GM18502 (cell line): ENCODE measurements at regions not wholly inside any gene's neighbourhood (a gene's known extent, or its start where the extent isn't known, plus 50 kb on each side); places are given as distances from the start of the nearest gene placed in this dataset.
A peak's percentile ranks its signal among the peaks of the same experiment; 100 is the strongest.

Experiments used
- ATAC-seq: cut with Tn5 transposase; IDR thresholded peaks from one replicate; pipeline ENCODE4 v1.9.1; 2021; ENCODE audit warnings: mild to moderate bottlenecking; ENCODE audit not compliant: unreplicated experiment, poor library complexity

DNA sequence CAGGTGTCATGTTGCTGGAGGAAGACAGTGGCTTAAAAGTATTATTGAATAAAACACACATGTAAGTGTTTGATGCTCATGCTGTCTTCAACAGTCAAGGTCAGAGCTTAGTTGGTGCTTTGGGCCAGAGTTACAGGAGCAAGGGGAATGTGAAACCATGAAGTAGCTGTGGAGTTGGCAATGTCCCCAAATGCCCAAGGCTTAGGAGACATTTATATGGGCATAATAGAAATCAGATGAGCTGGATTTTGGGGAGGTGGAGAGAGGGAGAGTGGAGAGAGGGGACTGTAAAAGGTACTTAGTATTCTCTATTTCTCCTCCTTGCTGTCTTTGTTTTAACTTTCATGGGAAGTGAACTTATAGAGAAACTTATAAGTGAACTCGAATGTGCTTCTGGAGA, 407.8 kb downstream of the ETS1 start:
- no peak for ATAC-seq

DNA sequence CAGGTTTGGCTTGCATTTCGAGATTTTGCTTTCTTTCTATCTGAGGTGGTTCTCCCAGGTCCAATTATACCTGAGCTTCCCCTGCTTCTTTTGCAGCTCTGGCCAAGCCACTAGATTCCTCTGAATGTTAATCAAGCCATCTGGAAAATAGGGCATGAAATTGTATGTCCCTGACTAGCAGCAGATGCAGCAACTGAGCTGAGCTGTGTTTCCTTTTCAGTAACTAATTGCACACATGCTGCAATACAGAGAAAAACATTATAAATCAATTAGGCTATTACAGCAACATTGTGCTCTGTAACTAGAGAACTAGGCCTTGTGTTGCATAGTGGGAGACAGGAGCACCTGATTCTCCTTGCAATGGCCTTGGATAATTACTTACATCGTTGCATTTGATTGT, 408.3 kb downstream of the ETS1 start:
- no peak for ATAC-seq

DNA sequence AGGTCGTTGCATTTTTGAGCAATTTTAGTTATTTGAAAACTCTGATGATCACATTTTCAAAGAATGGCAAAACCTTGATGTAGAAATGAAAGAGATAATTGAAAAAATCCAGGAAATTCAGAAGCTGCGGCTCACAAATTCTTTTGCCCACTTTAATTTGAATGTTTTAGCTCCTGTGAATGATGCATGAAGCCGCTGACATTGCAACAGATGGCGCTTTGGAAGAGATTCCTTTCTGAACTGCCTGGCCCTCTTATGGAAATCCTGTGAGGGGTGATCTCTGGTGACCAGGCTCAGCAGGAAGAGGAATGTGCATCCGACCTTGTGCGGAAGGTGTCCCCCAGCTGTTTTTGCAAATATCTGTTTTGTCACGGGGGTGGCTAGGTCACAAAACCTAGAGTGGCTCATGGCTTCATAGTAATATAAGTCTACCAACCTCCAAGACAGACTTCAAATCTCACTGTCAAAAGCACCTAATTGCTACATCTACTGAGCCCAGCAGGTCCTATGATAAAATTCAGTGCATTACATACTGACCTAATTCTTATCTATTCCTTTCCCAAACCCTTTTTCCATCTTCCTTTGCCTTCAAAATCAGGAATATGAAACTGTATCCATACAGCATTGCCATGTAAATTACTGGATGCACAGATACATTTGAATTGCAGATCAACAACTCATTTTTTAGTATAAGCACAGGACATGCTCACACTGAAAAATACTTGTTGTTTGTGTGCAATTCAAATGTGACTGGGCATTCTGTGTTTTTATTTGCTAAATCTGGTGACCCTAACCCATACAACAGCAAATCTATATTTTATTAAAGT, 412.7 kb downstream of the ETS1 start:
- ATAC-seq: no peak

DNA sequence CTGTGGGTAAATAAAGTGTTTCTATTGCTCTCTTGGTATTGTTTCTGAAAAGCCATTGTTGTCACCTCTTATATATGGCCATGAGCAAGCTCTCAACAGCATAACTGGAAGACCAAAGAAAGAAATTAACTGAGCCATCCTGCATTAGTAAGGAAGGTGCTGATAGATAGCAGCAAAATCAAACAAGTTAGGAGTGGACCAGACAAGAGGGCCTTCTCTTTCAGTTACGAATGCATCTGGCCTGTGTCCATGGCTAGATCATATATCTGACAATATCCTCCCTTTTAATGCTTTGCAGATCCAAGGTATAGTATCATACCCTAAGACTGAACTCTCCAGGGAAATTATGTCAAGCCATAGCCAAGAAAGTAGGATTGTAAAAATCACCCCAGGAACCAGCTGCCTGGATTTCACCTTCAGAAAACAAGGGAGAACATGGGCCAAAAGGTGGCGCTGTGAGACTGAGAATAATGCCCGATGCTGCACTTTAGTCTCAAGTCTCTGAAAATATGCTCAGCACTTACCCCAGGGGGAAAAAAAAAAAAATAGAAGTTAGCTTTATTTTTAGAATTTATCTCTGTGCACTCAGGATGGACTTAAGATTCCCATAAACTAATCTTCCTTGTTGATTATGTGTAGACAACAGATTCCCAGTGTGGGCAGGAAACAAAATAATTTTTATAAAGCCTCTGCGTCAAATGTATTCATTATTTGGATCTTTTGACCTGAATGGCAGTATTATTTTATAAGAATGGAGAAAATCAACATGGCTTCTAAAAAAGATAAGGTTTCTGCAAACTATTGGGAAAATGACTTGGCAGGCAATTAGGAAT, 415.1 kb downstream of the ETS1 start:
- peak; percentile 65 for ATAC-seq

DNA sequence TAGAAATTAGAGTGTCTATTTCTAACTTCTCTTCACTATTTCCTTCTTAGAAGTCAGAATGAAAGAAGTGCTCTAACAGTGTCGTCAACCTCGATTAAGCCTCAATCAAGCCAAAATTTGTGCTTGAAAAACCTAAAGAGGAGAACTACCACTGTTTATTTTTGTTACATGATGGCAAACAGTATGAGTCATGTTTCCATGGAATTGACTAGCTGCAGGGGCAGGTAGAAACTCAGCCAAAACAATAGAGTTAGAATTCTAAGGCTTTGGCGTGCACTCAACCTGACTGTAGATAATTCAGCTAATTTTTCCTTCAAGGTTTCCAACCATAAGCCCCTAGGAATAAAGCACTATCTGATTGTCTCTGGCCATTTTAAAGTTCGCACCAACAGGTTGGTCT, 415.9 kb downstream of the ETS1 start:
- no peak for ATAC-seq

DNA sequence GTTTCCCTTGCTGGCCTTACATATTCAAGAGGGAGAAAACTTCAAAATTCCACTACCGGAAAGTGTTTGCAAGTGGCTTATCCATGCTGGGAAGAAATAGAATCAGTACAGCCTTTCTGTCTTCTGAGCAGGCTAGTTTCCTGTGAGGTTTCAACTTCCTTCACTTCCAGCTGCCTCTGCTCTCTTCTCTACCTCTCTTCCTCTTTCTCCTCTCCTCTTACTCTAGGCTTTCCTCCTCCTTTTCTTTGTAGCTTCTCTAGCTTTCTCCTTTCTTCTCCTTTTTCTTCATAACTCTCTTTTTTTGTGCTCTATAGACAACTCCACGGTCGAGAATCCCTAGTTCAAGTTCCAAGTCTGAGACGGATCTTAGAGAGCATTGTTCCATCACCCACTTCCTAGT, 421.8 kb downstream of the ETS1 start:
- ATAC-seq: no peak

DNA sequence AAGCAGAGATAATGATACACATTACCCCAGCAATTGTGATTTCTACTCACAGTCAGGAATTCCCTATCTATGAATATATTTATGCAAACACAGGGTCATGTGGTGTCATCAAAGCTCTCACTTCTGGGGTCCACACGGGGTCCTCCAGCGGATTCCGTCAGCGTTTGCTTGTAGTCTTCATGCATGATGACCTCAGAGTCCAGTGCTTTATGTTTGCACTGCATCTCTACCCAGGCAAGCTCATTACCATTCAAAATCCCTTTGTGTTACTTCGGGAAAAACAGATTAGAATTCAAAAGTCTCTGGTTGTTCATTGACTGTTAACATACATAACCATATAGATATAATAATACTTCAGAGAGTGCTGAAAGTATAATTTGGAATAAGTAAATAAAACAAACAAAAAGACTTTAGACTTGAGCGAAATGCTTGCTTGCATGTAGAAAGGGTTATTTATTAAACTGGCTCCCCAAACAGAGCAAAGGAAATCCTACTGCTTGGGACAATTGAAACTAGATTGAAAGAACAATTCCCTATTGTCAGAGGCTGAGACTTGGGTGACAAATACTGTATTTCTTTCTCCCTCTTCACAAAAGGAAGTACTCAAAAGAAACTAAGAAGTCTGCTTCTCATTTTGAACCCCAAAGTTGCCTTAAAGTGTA, 423.1 kb downstream of the ETS1 start:
- no peak for ATAC-seq

DNA sequence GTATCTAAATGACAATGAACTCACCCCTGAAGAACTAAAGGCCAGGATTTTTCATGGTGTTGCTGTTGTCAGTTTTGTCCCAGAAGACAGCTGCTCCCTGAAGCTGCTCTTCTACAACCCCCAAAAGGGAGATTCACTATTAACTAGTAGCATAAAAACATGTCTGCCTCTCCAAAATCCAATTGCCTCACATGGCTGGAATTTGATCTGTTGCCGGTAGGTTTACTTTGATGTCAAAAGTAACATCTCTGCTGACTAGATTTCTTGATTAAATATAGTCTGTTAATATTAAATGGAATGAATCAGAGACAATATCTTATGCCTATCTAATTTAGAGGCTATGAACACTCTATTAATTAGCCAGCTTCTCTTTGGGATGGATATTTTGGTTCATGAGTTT, 425.4 kb downstream of the ETS1 start:
- no peak for ATAC-seq

DNA sequence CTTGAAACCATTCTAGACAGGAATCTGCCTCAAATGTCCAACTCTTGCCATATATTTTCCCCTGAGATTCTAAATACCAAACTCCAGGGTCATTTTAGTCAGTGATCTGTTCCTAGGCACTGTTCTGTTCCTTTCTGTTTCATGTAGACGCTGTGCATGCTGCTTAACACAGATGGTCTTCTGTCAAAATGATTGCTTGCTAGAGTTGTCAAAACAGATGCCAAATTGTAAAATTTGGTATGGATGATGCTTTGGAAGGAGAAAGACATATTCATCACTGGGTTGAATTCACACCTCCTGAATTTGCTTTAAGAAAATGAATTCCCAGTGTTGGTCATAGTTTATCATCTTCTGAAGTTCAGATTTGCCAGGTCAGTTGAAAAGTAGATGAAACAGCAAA, 425.9 kb downstream of the ETS1 start:
- ATAC-seq: no peak

DNA sequence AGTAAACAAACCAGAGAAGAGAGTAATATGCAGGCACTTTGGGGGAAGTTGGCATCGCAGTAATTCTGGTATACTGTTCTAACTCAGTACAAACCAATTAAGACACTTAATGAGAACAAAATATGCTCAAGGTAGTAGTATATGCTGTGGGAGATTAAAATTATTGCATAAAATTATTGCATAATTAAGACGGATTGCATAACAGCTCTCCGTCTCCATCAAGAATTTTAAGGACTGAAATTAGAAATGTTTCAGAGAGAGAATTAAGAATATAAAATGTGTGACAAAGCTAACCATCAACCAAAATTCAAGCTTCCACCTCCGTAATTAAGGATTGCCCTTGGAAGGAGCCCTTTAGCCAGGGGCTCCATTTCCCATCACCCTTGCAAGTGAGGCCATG, 428.5 kb downstream of the ETS1 start:
- no peak for ATAC-seq

DNA sequence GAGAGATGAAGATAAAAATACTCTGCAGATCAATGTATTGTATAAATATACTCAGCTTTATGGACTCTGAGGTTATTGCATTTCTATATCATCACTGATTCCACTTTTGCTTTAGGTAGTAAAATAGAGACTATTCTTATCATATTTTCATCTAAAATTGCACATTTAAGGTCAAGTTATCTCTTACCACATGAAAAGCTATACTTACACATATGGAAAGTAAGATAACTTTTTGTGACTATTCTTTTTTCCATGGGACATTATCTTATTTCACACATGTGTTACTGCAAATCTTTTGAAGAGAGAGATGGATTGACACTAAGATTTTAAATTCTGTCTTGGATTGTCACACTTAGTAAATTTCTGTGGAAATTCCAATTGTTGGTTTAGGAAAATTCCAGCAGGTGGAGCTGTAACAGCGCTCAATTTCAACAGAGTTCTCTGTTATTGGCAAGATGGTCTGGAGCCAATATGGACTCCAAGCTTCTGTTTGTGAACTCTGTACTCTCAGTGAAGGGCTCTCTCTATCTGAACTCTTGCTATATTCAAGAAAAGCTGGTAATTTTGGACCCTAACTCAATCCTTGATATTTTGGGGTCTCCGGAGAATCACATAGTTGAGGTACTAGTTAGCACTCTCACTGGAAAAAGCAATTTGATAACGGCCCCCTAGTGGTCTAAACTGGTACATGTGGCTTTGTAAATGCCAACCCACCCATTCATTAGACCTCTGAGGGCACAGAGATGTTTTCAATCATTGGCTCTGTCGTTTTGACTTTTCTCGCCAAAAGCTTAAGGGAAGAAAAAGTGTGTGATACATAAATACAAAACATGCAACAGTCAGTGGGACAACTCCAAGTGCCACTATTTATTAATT, 429.7 kb downstream of the ETS1 start:
- peak; percentile 92 for ATAC-seq

DNA sequence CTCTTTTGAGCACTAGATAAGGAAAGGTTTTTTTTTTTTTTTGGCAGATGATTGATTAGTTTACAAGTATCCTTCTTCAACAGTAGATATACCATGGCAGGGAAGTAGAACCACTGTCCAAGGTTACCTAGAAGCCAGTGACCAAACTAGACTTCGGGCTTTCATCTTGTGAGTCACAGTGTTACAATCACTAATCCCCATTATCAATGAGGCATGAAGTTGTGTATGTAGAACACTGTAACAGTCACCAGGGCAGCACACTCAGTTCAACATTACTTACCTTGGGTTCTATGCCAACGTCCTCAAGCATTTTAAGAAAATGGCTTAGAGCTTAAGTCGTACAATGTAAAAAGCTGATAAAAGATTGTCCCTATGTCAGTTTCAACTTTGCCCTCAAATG, 430.9 kb downstream of the ETS1 start:
- no peak for ATAC-seq

DNA sequence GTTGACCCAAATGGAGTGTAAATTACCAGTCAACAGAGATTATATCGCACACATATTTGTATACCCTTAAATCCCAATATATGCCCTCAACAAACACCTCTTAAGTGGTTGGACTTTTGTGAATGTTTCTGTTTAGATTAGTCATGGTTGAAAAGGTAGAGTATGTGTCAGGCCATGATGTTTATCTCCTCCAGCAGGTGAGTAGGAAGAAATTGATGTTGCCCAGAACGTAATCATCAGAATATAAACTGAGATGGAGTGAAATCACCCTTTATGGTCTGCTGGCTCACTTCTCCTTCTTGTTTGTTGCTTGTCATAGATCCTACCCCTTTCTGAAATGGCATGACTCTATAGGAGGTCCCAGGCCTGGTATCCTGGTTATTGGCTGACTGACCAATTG, 431.8 kb downstream of the ETS1 start:
- ATAC-seq: no peak

DNA sequence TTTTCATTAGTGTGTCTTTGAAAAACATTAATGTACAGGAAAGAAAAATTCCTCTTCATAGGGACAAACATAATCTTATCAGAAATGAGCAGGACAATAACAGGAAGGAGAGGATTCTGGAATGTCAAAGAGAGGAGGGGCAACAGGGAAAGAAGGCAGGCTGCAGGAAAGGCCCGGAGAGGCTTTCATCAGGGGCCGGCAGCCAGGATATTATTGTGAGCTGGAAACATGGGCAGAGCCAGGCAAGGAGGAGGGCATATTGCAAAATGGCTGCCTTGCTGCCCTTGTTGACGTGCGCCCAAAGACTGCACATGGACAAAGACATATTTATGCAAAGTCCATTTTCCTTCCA, 433.7 kb downstream of the ETS1 start:
- ATAC-seq: no peak

DNA sequence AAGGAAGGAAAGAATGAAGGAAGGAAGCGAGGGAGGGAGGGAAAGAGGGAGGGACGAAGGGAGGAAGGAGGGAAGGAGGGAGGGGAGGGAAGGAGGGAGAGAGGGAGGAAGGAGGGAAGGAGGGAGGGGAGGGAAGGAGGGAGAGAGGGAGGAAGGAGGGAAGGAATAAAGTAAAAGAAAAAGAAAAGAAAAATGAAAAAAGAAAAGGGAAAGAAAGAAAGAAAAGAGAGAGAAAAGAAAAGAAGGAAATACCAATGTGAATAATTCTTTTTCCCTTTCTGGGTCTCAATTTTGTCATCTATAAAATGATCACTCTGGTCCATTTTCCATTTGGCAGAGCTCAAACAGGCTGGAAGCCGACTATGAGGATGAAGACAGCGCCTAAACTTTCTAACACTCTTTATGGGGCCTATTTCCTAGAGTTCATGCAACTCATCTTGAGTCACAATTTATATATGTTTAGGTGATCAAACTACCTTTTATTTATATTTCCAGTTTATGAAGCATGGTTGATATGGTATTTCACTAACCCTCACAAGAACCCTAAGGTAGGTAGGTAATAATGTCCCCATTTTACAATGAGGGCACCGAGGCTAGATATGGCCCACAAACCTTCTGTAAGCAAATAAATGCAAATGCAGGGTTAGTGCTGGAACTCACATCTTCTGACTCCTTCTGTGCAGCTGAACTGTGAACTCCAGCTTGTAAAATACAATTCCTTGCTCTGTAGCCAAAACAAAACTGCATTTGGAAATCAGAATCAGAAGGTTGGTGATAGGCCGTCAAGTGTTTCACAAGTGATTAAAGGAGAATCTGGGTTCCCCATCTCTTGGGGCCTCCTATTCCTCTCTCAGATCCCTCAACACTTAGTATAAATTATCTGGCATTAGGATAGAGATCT, 434.3 kb downstream of the ETS1 start:
- no peak for ATAC-seq

DNA sequence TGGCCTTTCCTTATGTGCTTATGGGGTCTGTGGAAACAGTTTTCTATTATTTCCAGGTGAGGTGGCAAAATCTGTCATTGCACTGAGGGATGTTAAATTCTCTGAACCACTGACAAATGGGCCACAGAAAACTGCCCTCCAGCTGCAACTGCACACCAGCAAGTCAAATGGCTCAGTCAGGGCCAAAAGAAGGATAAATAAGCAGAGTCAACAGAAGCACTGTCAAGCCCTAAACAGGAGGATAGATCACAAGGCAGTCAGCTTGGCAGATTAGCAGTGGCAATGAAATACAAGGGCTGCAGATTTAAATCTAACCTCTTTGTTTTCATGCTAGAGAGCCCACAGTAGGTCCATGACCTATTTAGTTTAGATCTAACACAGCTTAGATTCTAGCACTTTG, 435.6 kb downstream of the ETS1 start:
- ATAC-seq: no peak

DNA sequence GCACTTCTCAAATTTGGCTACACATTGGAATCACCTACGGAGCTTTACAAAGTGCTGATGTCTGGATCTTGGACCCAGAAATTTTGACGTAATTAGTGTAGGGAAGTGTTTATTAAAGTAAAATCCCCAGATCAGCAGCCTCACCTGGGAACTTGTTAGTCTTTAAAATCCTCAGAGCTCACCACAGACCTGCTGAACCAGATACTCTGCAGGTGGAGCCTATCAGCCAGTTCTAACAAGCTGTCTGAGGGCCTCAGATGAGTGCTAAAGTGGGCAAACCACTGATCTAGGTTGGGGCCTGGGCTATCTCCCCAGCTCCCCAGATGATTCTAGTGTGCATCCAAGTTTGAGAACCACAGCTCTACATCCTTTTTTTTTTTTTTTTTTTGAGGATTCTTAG, 436.0 kb downstream of the ETS1 start:
- ATAC-seq: no peak

DNA sequence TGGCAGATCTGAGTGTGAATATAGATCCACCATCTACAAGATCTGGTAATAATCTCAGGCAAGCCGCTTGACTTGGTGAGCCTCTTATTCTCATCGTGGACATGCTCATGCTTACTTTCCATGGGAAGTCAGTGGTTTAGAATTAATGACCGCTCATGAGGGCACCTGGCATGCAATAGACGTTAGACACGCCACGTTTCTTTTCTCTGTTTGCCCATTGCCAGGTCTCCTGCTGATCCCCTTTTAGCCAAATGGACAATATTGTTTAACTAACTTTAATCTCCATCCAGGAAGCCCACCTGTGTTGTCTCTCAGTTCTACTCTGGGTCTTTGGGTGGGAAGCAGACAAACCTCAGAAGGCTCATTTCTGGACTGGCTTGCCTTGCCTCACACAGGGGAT, 439.1 kb downstream of the ETS1 start:
- ATAC-seq: no peak

DNA sequence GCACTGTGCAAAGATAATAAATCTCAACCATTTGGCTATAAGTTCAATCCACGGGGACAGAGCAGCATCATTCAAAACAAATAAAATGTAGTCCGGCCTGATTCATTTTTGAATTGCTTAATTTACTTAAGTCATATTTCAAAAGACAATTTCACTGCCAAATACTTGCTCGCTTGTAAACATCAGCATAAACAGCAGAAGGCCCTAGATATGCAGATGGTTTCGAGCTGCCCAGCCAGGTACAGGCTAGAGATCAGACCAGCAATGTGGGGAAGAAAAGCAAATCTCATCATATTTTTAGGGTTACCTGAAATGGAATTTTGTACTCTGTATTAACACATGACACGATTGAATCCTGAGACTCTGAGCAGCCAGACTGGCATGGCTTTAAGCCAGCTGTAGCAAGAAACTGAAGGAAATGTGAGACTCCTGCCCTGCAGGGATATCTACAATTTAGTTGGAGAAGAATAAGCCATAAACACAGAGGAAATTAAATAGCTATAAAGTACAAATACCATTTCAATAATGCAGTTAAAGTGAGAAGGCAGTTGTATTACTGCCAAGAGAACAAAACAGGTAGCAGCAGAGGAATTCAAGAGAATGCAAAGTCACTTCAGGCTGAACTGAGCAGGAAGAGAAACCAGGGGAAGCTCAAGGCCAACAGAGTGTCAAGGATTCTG, 440.3 kb downstream of the ETS1 start:
- ATAC-seq: no peak
